Tibial nerve (tissue), 4 donors: ENCODE measurements at regions not wholly inside any gene's neighbourhood (a gene's known extent, or its start where the extent isn't known, plus 50 kb on each side); places are given as distances from the start of the nearest gene placed in this dataset.

Experiments
- DNase-seq, 2 donors: peaks; one replicate each; pipeline ENCODE4 v3.0.0-alpha.2; 2019; ENCODE audit warnings: low spot score in 2 of 2
- H3K27ac ChIP-seq, 4 donors: fragments of 200-600 bp; sonication (generic) in 3 of 4; one replicate each; pipeline ENCODE4 v1.5.1; 2017 to 2019; ENCODE audit warnings: mild to moderate bottlenecking in 1 of 4
- H3K27me3 ChIP-seq, 2 donors: fragments of 200-600 bp; sonication (generic) in 1 of 2; one replicate each; pipeline versions ENCODE4 v1.5.1 to v1.6.0; 2017 to 2019
- H3K36me3 ChIP-seq, 3 donors: fragments of 200-600 bp; sonication (generic); one replicate each; pipeline ENCODE4 v1.5.1; 2018 to 2019
- H3K4me1 ChIP-seq, 4 donors: fragments of 200-600 bp; sonication (generic) in 3 of 4; one replicate each; pipeline ENCODE4 v1.5.1; 2017 to 2019
- H3K4me3 ChIP-seq, 4 donors: fragments of 200-600 bp; sonication (generic) in 3 of 4; one replicate each; pipeline ENCODE4 v1.5.1; 2017 to 2019; ENCODE audit warnings: mild to moderate bottlenecking in 1 of 4, moderate library complexity in 1 of 4
- H3K9me3 ChIP-seq, 4 donors: fragments of 200-600 bp; sonication (generic) in 3 of 4; one replicate each; pipeline ENCODE4 v1.5.1; 2017 to 2019
- CTCF ChIP-seq, 5 experiments: fragments of 200-600 bp in 3 of 5; fragments of 450-650 bp in 2 of 5; sonication (generic) in 3 of 5; IDR thresholded peaks; one replicate each; pipeline ENCODE4 v1.5.1; 2016 to 2019; ENCODE audit warnings: antibody characterized with exemption in 5 of 5, mild to moderate bottlenecking in 3 of 5, moderate library complexity in 2 of 5
- EP300 ChIP-seq, 2 donors: sonication (generic); formaldehyde crosslinking; IDR thresholded peaks; one replicate each; pipeline ENCODE4 v1.6.1; 2017; ENCODE audit warnings: antibody characterized with exemption in 2 of 2, mild to moderate bottlenecking in 1 of 2
- POLR2A ChIP-seq, 2 donors: fragments of 450-650 bp; IDR thresholded peaks; one replicate each; pipeline ENCODE4 v1.6.1; 2017; ENCODE audit warnings: antibody characterized with exemption in 2 of 2, mild to moderate bottlenecking in 2 of 2, moderate library complexity in 2 of 2
- WGBS, 2 donors: methylation state at CpG; one replicate each; pipeline ENCODE4 v1.1.5; 2018; 5-methylcytosine and 5-hydroxymethylcytosine counted together

GRCh38 chr2:30338475-30338874 is 107.1 kb downstream of the LBH start:
- H3K4me3 ChIP-seq, result no peak overlapping the region
- TF ChIP-seq CTCF (IDR thresholded peaks at IDR 0.05), result no peak
- no peak for TF ChIP-seq POLR2A (IDR thresholded peaks at IDR 0.05)
- TF ChIP-seq EP300 (IDR thresholded peaks at IDR 0.05), result no peak

GRCh38 chr2:30339071-30339470 is 107.7 kb downstream of the LBH start:
- peaks cover 0 to 5% (median 0%) of the 10 kb centered on the region in 4 donors for H3K9me3 ChIP-seq
- no peak for DNase-seq
- TF ChIP-seq EP300 (IDR thresholded peaks at IDR 0.05) (no peak), CTCF (IDR thresholded peaks at IDR 0.05) (no peak), POLR2A (IDR thresholded peaks at IDR 0.05) (no peak)
- no peaks in the 10 kb centered on the region for H3K36me3 ChIP-seq
- H3K4me1 ChIP-seq, result peaks cover 0 to 14% (median 3%) of the 10 kb centered on the region in 4 donors
- no peak overlapping the region for H3K27ac ChIP-seq
- H3K27me3 ChIP-seq, result no peaks in the 10 kb centered on the region
- no peak overlapping the region for H3K4me3 ChIP-seq
- WGBS, 2 donors, result 90 to 96% methylated on average over 4 of the region's 4 CpGs

More at GRCh38 chr2:30338475-30338874, 107.1 kb downstream of the LBH start:
- Histone ChIP-seq H3K36me3 (no peaks in the 10 kb centered on the region), H3K27me3 (no peaks in the 10 kb centered on the region), H3K4me1 (peaks cover 0 to 14% (median 3%) of the 10 kb centered on the region in 4 donors), H3K27ac (no peak overlapping the region), H3K9me3 (peaks cover 0 to 5% (median 0%) of the 10 kb centered on the region in 4 donors)
- 52 to 55% methylated on average over 3 of the region's 3 CpGs for WGBS, 2 donors
- DNase-seq, result no peak

GRCh38 chr2:30341500-30342267 is 105.4 kb upstream of the LCLAT1 start:
- peaks cover 0 to 5% (median 0%) of the 10 kb centered on the region in 4 donors for H3K9me3 ChIP-seq
- WGBS, 2 donors, result 77 to 80% methylated on average over 8 of the region's 8 CpGs
- peaks cover 0 to 6% (median 0%) of the 10 kb centered on the region in 4 donors for H3K4me1 ChIP-seq
- DNase-seq, result no peak
- H3K36me3 ChIP-seq, result no peaks in the 10 kb centered on the region
- H3K27ac ChIP-seq, result no peak overlapping the region
- no peak overlapping the region for H3K4me3 ChIP-seq
- no peaks in the 10 kb centered on the region for H3K27me3 ChIP-seq
- TF ChIP-seq EP300 (IDR thresholded peaks at IDR 0.05) (no peak), CTCF (IDR thresholded peaks at IDR 0.05) (no peak), POLR2A (IDR thresholded peaks at IDR 0.05) (no peak)

GRCh38 chr2:30346471-30347169 is 100.4 kb upstream of the LCLAT1 start:
- WGBS, 2 donors, result 40 to 45% methylated on average over 18 to 21 of the region's 21 CpGs
- no peak for TF ChIP-seq POLR2A (IDR thresholded peaks at IDR 0.05)
- no peak for TF ChIP-seq CTCF (IDR thresholded peaks at IDR 0.05)
- TF ChIP-seq EP300 (IDR thresholded peaks at IDR 0.05), result no peak
- Histone ChIP-seq H3K27ac (peak overlapping the region in 1 of 4 donors; percentile 11), H3K9me3 (peaks cover 0 to 5% (median 0%) of the 10 kb centered on the region in 4 donors), H3K36me3 (no peaks in the 10 kb centered on the region), H3K27me3 (no peaks in the 10 kb centered on the region), H3K4me1 (peaks cover 0 to 8% (median 0%) of the 10 kb centered on the region in 4 donors), H3K4me3 (peak overlapping the region in 1 of 4 donors; percentile 18)
- no peak for DNase-seq

- WGBS, 2 donors, result 92 to 95% methylated on average over 3 of the region's 3 CpGs
These were observed 98.2 kb upstream of the LCLAT1 start for GRCh38 chr2:30348825-30349224.

More at GRCh38 chr2:30348825-30349224, 98.2 kb upstream of the LCLAT1 start:
- no peak for DNase-seq
- no peaks in the 10 kb centered on the region for H3K27me3 ChIP-seq
- H3K4me1 ChIP-seq, result peaks cover 0 to 8% (median 0%) of the 10 kb centered on the region in 4 donors
- H3K36me3 ChIP-seq, result no peaks in the 10 kb centered on the region
- no peak for TF ChIP-seq EP300 (IDR thresholded peaks at IDR 0.05)
- TF ChIP-seq CTCF (IDR thresholded peaks at IDR 0.05), result no peak
- TF ChIP-seq POLR2A (IDR thresholded peaks at IDR 0.05), result no peak
- H3K4me3 ChIP-seq, result no peak overlapping the region
- no peaks in the 10 kb centered on the region for H3K9me3 ChIP-seq
- H3K27ac ChIP-seq, result no peak overlapping the region
